ENCODE measurements at regions not wholly inside any gene's neighbourhood (a gene's known extent, or its start where the extent isn't known, plus 50 kb on each side); places are given as distances from the start of the nearest gene placed in this dataset.

- Histone ChIP-seq H3T11ph (ENCODE audit: low read length) (no peak overlapping the region), H3K4ac (ENCODE audit: low read depth, low read length) (no peak overlapping the region), H4K91ac (ENCODE audit: insufficient read length, low read depth, low read length) (no peak overlapping the region), H4K8ac (replicated peaks; ENCODE audit: insufficient read length, low read depth, low read length) (no peak overlapping the region), H2BK12ac (ENCODE audit: insufficient read length, low read depth, low read length) (no peak overlapping the region), H3K23me2 (ENCODE audit: insufficient read length, low read depth, low read length, poor library complexity, severe bottlenecking) (no peaks in the 10 kb centered on the region), H3K9me3 (ENCODE audit: control insufficient read depth, low read depth, low read length) (peaks cover 17% of the 10 kb centered on the region), H2AFZ (ENCODE audit: low read length) (no peak overlapping the region), H2AK5ac (ENCODE audit: insufficient read length, low read length) (no peak overlapping the region), H3K79me2 (ENCODE audit: insufficient read depth, low read length) (no peaks in the 10 kb centered on the region), H2BK15ac (ENCODE audit: low read depth, low read length) (no peak overlapping the region), H2BK20ac (ENCODE audit: low read depth, low read length, poor library complexity, severe bottlenecking) (no peak overlapping the region), H3K27me3 (ENCODE audit: insufficient read depth, low read length) (no peaks in the 10 kb centered on the region), H3K56ac (ENCODE audit: insufficient read length, low read depth, low read length) (no peak overlapping the region), H4K5ac (ENCODE audit: insufficient read length, low read depth, low read length) (no peak overlapping the region), H3K18ac (ENCODE audit: insufficient read length, low read depth, low read length) (no peak overlapping the region), H3K23ac (ENCODE audit: insufficient read length, low read depth, low read length) (no peak overlapping the region), H4K20me1 (ENCODE audit: control insufficient read depth, insufficient read depth, insufficient read length) (no peaks in the 10 kb centered on the region), H3K4me2 (ENCODE audit: insufficient read depth, insufficient read length, low read length) (no peak overlapping the region), H3K9ac (ENCODE audit: extremely low read depth, insufficient read length, low read length) (no peak overlapping the region), H3K14ac (ENCODE audit: insufficient read depth, low read length) (no peak overlapping the region), H3K4me1 (ENCODE audit: insufficient read depth, low read length) (no peaks in the 10 kb centered on the region), H2BK120ac (ENCODE audit: low read depth, low read length, poor library complexity, severe bottlenecking) (no peak overlapping the region), H3K27ac (ENCODE audit: insufficient read length, low read depth, low read length) (no peak overlapping the region), H3K79me1 (ENCODE audit: insufficient read depth, low read depth, low read length, poor library complexity, severe bottlenecking) (no peaks in the 10 kb centered on the region), H2BK5ac (ENCODE audit: insufficient read length, low read length) (no peak overlapping the region)
- Mint-ChIP-seq H3K4me1 (peaks cover 4 to 6% of the 10 kb centered on the region in 2 experiments; a peak in 3 of 4 replicates), H3K27ac (no peak overlapping the region), H3K4me3 (no peak overlapping the region), H3K36me3 (ENCODE audit: insufficient read depth in 1 of 3, low read depth in 3 of 3) (peaks cover 2 to 7% (median 5%) of the 10 kb centered on the region in 3 experiments; a peak in 4 of 7 replicates), H3K9me3 (peaks cover 0 to 3% of the 10 kb centered on the region in 2 experiments), H3K27me3 (ENCODE audit: low read depth) (peaks cover 2% of the 10 kb centered on the region; the same call in 1 of the 2 replicates)
- no CpG with 5 or more reads among the region's 2 CpGs for WGBS (ENCODE audit: extremely low coverage, insufficient read length, low lambda C conversion rate)
- no peak for TF ChIP-seq CTCF (conservative IDR thresholded peaks at IDR 0.05)
- no peak for DNase-seq
Observed at GRCh38 chr2:224190234-224190935, 151.3 kb upstream of the SERPINE2 start.

Measured in H9 (cell line).